ENCODE measurements at regions not wholly inside any gene's neighbourhood (a gene's known extent, or its start where the extent isn't known, plus 50 kb on each side); places are given as distances from the start of the nearest gene placed in this dataset.

- DNase-seq (ENCODE audit: low read depth in 2 of 2), result no peak
Measured at GRCh38 chr9:107760469-107761242, 271.1 kb upstream of the KLF4 start.

- no peak for DNase-seq (ENCODE audit: low read depth in 2 of 2)
Measured at GRCh38 chr9:107759823-107760166, 270.2 kb upstream of the KLF4 start.

DNA sequence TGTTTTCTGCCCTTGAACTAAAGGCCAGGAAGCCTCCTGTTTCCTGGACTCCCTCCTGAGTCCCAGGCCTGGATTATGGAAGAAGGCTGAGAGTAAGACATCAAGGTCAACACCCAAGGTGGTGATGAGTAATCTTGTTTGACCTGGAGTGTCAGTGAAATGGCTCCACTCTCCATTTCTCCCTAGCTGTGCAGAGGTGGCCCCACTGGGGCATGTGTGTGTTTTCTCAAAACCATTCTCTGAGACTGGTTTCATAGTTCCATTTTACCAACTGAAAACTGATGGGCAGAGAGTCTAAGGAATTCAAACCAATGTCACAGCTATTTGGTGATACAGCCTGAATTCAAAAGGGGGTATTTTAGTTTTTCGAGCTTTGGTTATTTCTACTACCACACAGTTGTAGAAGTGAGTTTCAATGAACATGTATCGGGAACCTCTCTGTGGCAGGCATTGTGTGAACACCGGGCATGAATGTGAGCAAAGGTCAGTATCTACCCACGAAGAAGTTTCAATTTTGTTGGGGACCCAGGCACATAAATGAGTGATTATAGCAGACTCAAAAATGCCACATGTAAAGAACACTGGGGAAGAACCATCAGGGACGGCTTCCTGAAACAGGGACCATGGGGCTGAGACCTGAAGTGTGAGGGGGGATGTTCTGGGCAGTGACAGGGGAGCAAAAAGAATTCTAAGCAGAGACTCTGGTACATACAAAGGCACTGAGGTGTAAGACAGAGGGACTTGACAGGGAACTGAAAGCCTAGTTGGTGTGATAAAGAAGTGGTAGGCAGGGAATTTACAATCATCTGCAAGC is 269.6 kb upstream of the KLF4 start:
- DNase-seq (ENCODE audit: low read depth in 2 of 2), result no peak

DNA sequence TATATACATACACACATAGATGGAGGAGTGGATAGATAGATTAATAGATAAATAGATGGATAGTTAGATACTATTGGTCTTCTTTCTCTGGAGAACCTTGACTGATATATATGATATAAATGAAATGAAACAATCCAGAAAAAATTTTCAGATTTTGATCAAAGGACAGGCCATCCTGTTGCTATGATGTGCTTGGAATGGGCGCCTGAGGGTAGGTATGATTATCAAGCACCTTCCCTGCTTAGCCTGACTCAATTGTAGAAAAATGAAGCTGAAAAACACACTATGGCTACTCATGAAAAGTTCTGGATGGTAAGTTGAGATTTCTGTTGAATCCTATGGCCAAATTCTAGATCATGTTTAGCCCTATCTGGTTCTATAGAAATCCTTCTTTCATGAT is 266.5 kb upstream of the KLF4 start:
- no peak for DNase-seq (ENCODE audit: low read depth in 2 of 2)

GRCh38 chr9:107755246-107755645 is 265.7 kb upstream of the KLF4 start:
- no peak for DNase-seq (ENCODE audit: low read depth in 2 of 2)

- DNase-seq (ENCODE audit: low read depth in 2 of 2), result no peak
Measured at GRCh38 chr9:107751567-107752210, 262.1 kb upstream of the KLF4 start.

- no peak for DNase-seq (ENCODE audit: low read depth in 2 of 2)
Measured at GRCh38 chr9:107750741-107751566, 261.4 kb upstream of the KLF4 start.

- DNase-seq (ENCODE audit: low read depth in 2 of 2), result no peak
Measured at GRCh38 chr9:107749787-107750444, 260.3 kb upstream of the KLF4 start.

DNA sequence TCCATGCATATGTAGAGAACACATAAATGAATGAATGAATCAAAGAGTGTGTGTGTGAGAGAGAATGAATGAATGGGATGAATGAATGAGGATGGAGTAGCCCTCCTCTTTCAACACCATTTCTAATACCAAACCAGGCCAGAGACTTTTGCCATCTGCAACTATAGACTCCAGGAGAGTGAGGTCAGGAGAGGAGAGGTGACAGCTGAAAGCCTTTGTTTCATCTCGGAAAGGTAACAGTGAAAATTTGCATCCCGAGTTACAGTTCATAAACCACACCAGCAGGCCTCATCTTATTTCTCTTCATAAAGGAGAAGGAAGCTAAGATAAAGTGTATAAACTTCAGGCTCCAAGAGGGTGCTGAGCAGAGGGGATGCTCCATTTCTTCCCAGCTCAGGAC is 255.3 kb upstream of the KLF4 start:
- DNase-seq (ENCODE audit: low read depth in 2 of 2), result no peak

- DNase-seq (ENCODE audit: low read depth in 2 of 2), result no peak
Measured at GRCh38 chr9:107742531-107743309, 253.2 kb upstream of the KLF4 start.

DNA sequence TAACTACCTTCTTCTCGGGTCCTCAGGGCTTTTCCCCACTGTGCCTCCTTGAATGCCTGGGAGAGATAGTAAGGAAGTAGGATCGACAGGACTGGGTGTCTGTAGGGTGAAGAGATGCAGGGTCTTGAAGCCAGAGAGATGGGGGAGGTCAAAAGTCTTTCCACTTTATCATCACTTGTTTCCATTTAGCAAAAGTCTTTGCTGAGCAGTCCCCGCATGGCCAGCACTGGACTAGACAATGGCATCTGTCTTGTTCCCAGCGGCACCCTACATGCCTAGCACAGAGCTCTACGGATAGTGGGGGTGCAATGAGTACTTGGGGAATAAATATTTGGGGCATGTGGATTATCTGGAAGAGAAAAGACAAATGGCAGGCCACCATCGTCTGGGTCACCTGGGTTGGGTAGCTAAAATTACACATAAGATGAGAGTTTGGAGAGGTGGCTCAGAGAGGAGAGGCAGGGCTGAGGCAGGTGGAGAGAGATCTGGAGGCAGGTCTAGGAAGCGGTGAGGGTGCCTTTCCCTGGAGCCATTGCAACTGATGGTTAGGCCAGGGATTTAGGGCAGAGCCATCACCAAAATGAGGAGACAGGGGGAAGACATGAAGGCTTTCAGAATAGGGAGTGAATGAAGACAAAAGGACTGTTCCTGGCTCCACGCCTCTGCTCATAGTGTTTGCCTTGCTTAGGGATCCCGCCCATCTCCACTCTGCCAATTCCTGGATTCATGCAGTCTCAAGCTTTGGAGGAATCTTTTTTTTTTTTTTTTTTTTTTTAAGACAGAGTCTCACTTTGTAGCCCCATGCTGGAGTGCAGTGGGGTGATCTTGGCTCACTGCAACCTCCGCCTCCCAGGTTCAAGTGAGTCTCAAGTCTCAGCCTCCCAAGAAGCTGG is 250.8 kb upstream of the KLF4 start:
- DNase-seq (ENCODE audit: low read depth in 2 of 2), result no peak

DNA sequence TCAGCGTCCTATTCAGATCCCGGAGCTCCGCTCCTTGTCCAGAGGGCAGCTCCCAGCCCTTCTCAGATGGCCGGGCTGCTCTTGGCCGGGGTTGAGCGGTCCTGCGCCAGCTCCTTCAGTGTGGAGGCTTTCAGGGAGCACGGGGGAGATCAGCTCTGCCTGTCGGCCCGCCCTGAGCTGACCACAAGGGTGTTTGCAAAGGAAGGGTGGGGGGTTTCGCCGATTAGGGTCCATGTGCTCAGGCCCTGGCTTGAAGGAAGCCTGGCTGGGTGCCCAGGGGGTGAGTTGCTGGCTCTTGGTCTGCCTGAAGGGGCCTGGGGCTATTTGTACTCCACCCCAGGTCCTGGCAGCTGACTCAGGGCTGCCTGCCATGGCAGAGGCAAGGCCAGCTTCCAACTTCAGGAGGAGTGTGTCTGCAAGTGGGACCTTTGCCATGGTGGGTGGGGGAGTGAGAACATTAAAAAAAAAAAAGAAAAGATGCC is 250.1 kb upstream of the KLF4 start:
- no peak for DNase-seq (ENCODE audit: low read depth in 2 of 2)

GRCh38 chr9:107738789-107739188 is 249.2 kb upstream of the KLF4 start:
- DNase-seq (ENCODE audit: low read depth in 2 of 2), result no peak

DNA sequence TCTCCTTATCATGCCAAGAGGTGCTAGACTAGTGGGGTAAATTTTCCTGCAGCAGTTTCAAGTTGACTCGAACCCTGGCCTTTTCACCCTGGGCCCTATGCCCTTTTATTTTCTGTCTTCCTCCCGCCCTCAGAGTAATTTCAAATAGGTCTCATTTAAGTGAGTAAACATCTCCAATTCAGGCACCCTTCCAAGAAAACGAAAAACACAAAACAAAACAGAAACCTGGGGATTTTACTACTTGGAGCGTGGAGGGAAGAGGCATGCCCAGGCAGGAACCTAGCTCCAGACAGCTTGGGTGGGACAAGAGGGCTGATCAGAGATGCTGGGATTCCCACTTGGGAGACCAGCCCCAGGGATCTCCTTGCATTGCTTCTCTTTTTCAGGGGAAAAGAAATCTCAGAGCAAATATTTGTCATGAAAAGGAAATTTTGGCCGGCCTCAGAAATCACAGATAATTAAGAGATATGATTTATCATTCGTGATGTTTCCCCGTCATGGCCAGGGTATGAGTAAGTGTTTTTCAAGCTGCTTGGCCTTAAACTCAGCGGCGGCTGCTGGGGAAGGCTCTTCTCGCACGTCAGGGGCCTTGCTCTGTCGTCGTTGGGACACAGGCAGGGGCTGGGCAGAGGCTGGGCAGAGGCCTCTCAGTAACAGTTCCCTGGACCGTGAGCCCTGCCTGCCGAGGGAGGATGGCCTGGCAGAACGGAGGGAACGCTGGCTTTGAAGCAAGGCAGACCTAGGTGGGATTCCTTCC is 248.6 kb upstream of the KLF4 start:
- DNase-seq (ENCODE audit: low read depth in 2 of 2), result no peak

DNA sequence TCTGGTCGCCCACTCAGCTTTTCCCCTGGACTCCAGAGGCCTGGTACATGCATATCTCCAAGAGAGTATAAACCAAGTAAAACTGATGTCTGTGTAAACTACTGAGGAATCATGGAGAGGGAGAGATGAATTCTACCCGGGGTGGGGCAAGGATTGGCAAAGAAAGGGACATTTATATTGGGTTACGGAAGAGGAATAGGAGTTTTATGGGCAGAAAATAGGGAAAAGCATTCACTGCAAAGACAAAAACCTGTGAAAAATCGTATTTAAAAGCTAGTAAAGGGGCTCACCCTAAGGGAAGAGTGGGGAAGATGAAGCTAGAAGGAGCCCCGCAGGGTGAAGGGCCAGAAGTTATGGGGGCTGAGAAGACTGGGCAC is 248.0 kb upstream of the KLF4 start:
- DNase-seq (ENCODE audit: low read depth in 2 of 2), result no peak

- no peak for DNase-seq (ENCODE audit: low read depth in 2 of 2)
Measured at GRCh38 chr9:107735821-107736220, 246.3 kb upstream of the KLF4 start.

DNA sequence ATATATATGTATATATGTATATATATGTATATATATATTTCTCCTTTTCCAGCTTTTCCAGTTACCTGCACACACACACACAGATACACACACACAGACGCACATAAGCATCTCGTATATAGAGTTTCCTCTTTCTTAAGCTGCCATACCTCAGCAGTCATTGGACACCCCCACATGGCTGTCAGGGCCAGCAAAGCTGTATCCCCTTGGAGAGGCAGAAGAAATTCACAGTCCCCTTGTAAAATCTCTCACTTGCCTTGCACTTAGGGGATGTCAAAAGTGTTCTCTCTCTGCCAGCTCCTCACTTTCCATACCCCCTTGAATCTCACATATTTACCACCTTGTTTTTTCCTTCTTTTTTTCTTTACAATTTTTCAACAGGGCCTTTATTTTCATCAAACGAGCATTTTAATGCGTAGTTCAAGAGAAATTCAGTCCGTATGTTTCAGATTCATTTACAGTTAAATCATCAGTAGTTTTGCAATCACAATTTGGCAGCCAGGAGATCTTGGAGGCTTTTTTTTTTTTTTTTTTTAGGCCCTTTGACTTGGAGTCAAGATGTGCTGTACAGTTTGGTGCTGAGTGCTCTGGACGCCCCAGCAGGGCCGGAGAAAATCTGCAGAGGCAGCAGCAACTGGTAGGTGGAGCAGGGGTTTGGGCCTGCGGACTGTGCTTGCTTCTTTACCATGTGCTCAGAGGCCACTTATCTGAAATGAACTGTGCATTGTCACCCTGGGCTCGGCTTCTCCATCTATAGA is 244.9 kb upstream of the KLF4 start:
- DNase-seq (ENCODE audit: low read depth in 2 of 2), result no peak

- DNase-seq (ENCODE audit: low read depth in 2 of 2), result no peak
Measured at GRCh38 chr9:107733523-107733894, 243.9 kb upstream of the KLF4 start.
